ENCODE measurements at regions not wholly inside any gene's neighbourhood (a gene's known extent, or its start where the extent isn't known, plus 50 kb on each side); places are given as distances from the start of the nearest gene placed in this dataset.
"Not testable (repeated sequence)": the region's sequence is repeated elsewhere in the genome, so short reads cannot be mapped to it uniquely, and the experiment has no call there.

DNA sequence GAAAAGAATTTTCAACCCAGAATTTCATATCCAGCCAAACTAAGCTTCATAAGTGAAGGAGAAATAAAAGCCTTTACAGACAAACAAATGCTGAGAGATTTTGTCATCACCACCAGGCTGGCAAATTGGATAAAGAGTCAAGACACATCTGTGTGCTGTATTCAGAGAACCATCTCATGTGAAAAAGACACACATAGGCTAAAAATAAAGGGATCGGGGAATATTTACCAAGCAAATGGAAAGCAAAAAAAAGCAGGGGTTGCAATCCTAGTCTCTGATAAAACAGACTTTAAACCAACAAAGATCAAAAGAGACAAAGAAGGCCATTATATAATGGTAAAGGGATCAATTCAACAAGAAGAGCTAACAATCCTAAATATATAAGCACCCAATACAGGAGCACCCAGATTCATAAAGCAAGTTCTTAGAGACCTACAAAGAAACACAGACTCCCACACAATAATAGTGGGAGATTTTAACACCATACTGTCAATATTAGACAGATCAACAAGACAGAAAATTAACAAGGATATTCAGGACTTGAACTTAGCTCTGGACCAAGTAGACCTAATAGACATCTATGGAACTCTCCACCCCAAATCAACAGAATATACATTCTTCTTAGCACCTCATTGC, 55.9 kb upstream of the ACSM6 start:
- DNase-seq = not testable (repeated sequence)

DNA sequence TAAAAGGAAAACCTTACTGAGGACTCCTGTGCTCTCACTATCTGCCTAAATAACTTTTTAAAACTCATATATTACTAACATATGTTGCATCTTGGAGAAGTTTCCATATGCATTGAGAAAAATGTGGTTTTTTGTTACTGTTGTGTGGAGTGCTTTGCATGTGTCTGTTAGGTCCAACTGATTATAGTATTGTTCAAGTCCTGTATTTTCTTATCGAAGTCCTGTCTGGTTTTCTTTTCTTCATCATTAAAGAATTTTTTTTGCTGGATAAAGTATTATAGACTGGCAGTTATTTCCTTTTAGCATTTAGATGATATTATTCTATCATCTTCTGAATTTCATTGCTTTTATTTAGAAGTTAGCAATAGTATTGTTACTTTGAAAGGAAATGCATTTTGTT, 59.5 kb upstream of the ACSM6 start:
- no peak for DNase-seq

- no peak for DNase-seq
Measured at GRCh38 chr10:95133997-95134396, 60.0 kb upstream of the ACSM6 start.

GRCh38 chr10:95133016-95133752, 60.9 kb upstream of the ACSM6 start:
- peak; percentile 62 for DNase-seq

GRCh38 chr10:95130429-95130828, 61.1 kb upstream of the CYP2C8 start:
- not testable (repeated sequence) for DNase-seq

DNA sequence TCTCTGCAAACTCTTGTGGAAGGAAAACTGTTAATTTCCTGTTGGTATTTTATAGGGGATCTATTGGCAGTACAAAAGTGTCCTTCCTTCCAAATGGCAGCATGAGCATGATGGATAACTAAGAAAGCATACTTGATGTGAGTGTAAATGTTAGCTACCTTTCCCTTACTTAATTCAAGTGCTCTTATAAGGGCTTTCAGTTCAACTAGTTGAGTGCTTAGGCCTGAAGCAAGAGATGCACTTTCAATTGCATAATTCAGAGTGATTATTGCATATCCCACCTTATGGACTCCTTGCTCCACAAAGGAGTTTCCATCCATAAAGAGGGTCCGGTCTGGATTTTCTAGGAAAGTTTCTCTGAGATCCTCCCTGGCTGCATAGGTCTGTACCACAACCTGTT, 56.3 kb upstream of the CYP2C8 start:
- DNase-seq = peak; percentile 48

GRCh38 chr10:95122736-95123135, 53.4 kb upstream of the CYP2C8 start:
- no peak for DNase-seq

GRCh38 chr10:95121904-95122303, 52.6 kb upstream of the CYP2C8 start:
- peak; percentile 48 for DNase-seq
